ENCODE measurements at regions not wholly inside any gene's neighbourhood (a gene's known extent, or its start where the extent isn't known, plus 50 kb on each side); places are given as distances from the start of the nearest gene placed in this dataset.

DNA sequence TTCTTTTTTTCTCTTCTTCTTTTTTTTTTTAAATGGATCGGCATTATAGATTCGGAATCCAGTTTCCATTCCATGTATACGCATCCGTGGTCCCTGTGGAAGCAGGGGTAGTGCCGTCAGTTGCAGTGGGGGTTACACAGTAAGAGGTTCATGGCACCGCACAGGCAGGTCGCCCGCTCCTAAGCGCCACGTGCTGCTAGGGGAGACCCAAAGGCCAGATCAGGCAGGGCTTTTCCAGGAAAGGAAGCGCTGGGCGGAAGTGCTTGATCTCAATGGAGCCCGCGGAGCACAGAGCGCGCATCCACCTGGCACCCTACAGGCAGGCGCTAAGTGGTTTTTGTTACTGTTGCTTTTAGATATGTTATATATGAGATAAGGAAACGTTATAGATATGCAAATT lies 174.8 kb upstream of the OR13F1 start:
- Histone ChIP-seq H4K20me1 (ENCODE audit: insufficient read depth, low read length) (no peaks in the 10 kb centered on the region), H2AFZ (ENCODE audit: low read length) (no peak overlapping the region), H3K79me2 (ENCODE audit: insufficient read depth, low read length) (no peaks in the 10 kb centered on the region), H3K36me3 (ENCODE audit: insufficient read depth, low read length) (no peaks in the 10 kb centered on the region), H3K4me1 (ENCODE audit: insufficient read depth, low read length) (no peaks in the 10 kb centered on the region), H3K4me3 (ENCODE audit: insufficient read depth, low read length) (no peak overlapping the region), H3K9me3 (ENCODE audit: low read depth, low read length) (no peaks in the 10 kb centered on the region), H3K27ac (ENCODE audit: low read depth, low read length) (no peak overlapping the region), H3K27me3 (ENCODE audit: insufficient read depth, low read length) (no peaks in the 10 kb centered on the region), H3K4me2 (ENCODE audit: insufficient read depth, low read length) (no peak overlapping the region)
- DNase-seq (ENCODE audit: insufficient read length, low spot score, missing footprints), result no peak
- TF ChIP-seq, protein P1, sequence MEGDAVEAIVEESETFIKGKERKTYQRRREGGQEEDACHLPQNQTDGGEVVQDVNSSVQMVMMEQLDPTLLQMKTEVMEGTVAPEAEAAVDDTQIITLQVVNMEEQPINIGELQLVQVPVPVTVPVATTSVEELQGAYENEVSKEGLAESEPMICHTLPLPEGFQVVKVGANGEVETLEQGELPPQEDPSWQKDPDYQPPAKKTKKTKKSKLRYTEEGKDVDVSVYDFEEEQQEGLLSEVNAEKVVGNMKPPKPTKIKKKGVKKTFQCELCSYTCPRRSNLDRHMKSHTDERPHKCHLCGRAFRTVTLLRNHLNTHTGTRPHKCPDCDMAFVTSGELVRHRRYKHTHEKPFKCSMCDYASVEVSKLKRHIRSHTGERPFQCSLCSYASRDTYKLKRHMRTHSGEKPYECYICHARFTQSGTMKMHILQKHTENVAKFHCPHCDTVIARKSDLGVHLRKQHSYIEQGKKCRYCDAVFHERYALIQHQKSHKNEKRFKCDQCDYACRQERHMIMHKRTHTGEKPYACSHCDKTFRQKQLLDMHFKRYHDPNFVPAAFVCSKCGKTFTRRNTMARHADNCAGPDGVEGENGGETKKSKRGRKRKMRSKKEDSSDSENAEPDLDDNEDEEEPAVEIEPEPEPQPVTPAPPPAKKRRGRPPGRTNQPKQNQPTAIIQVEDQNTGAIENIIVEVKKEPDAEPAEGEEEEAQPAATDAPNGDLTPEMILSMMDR (IDR thresholded peaks at IDR 0.05; ENCODE audit: extremely low read depth, low read depth, low read length), result no peak

GRCh38 chr9:104330841-104331240 lies 173.2 kb upstream of the OR13F1 start:
- Histone ChIP-seq H2AFZ (ENCODE audit: low read length) (no peak overlapping the region), H3K27ac (ENCODE audit: low read depth, low read length) (no peak overlapping the region), H3K4me1 (ENCODE audit: insufficient read depth, low read length) (no peaks in the 10 kb centered on the region), H4K20me1 (ENCODE audit: insufficient read depth, low read length) (no peaks in the 10 kb centered on the region), H3K27me3 (ENCODE audit: insufficient read depth, low read length) (no peaks in the 10 kb centered on the region), H3K9me3 (ENCODE audit: low read depth, low read length) (no peaks in the 10 kb centered on the region), H3K4me2 (ENCODE audit: insufficient read depth, low read length) (no peak overlapping the region), H3K36me3 (ENCODE audit: insufficient read depth, low read length) (no peaks in the 10 kb centered on the region), H3K4me3 (ENCODE audit: insufficient read depth, low read length) (no peak overlapping the region), H3K79me2 (ENCODE audit: insufficient read depth, low read length) (no peaks in the 10 kb centered on the region)
- DNase-seq (ENCODE audit: insufficient read length, low spot score, missing footprints), result no peak
- TF ChIP-seq, protein P1 (IDR thresholded peaks at IDR 0.05; ENCODE audit: extremely low read depth, low read depth, low read length), result no peak

GRCh38 chr9:104334549-104334948 lies 169.5 kb upstream of the OR13F1 start:
- TF ChIP-seq, protein P1 (IDR thresholded peaks at IDR 0.05; ENCODE audit: extremely low read depth, low read depth, low read length), result no peak
- no peaks in the 10 kb centered on the region for H3K27me3 ChIP-seq (ENCODE audit: insufficient read depth, low read length)
- H3K79me2 ChIP-seq (ENCODE audit: insufficient read depth, low read length), result no peaks in the 10 kb centered on the region
- no peaks in the 10 kb centered on the region for H3K9me3 ChIP-seq (ENCODE audit: low read depth, low read length)
- no peak for DNase-seq (ENCODE audit: insufficient read length, low spot score, missing footprints)
- no peak overlapping the region for H3K4me2 ChIP-seq (ENCODE audit: insufficient read depth, low read length)
- H3K27ac ChIP-seq (ENCODE audit: low read depth, low read length), result no peak overlapping the region
- H3K4me1 ChIP-seq (ENCODE audit: insufficient read depth, low read length), result no peaks in the 10 kb centered on the region
- no peaks in the 10 kb centered on the region for H3K36me3 ChIP-seq (ENCODE audit: insufficient read depth, low read length)
- H2AFZ ChIP-seq (ENCODE audit: low read length), result no peak overlapping the region
- no peak overlapping the region for H3K4me3 ChIP-seq (ENCODE audit: insufficient read depth, low read length)
- no peaks in the 10 kb centered on the region for H4K20me1 ChIP-seq (ENCODE audit: insufficient read depth, low read length)

DNA sequence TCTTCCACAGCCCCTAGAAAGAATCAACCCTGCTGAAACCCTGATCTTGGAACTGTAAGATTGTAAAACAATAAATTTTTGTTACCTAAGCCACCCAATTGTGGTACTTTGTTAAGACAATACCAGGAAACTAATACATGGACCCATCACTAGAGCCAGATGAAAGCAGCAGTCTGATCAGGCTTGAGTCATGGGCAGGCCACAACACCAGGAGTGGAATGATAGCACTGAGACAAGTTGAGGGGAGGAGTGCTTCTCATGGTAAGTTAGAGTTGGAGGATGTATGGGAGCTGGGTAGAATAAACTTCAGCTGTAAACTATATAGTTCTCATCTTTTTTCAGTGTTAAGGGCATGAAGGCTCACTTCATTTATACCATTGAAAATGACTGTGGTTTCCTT lies 164.4 kb upstream of the OR13F1 start:
- no peak overlapping the region for H3K27ac ChIP-seq (ENCODE audit: low read depth, low read length)
- no peak overlapping the region for H3K4me2 ChIP-seq (ENCODE audit: insufficient read depth, low read length)
- no peaks in the 10 kb centered on the region for H3K9me3 ChIP-seq (ENCODE audit: low read depth, low read length)
- H3K4me3 ChIP-seq (ENCODE audit: insufficient read depth, low read length), result no peak overlapping the region
- TF ChIP-seq, protein P1 (IDR thresholded peaks at IDR 0.05; ENCODE audit: extremely low read depth, low read depth, low read length), result no peak
- H3K27me3 ChIP-seq (ENCODE audit: insufficient read depth, low read length), result no peaks in the 10 kb centered on the region
- H3K4me1 ChIP-seq (ENCODE audit: insufficient read depth, low read length), result no peaks in the 10 kb centered on the region
- no peaks in the 10 kb centered on the region for H4K20me1 ChIP-seq (ENCODE audit: insufficient read depth, low read length)
- H3K79me2 ChIP-seq (ENCODE audit: insufficient read depth, low read length), result no peaks in the 10 kb centered on the region
- peak; percentile 41 for DNase-seq (ENCODE audit: insufficient read length, low spot score, missing footprints)
- no peaks in the 10 kb centered on the region for H3K36me3 ChIP-seq (ENCODE audit: insufficient read depth, low read length)
- H2AFZ ChIP-seq (ENCODE audit: low read length), result no peak overlapping the region
